NOMO-1 (cell line): ENCODE measurements at regions not wholly inside any gene's neighbourhood (a gene's known extent, or its start where the extent isn't known, plus 50 kb on each side); places are given as distances from the start of the nearest gene placed in this dataset.

Source experiments
- DNase-seq, 2 experiments: peaks; one replicate each; lab custom pipeline; 2025; ENCODE audit not compliant: unreplicated experiment in 2 of 2; lab: John Stamatoyannopoulos, UW

GRCh38 chr6:51502996-51503395 lies 584.4 kb downstream of the PKHD1 start:
- DNase-seq, result no peak

GRCh38 chr6:51505434-51505833 lies 582.0 kb downstream of the PKHD1 start:
- DNase-seq, result no peak

- no peak for DNase-seq
Observed at GRCh38 chr6:51509597-51509996, 577.8 kb downstream of the PKHD1 start.

GRCh38 chr6:51511081-51511480 lies 576.3 kb downstream of the PKHD1 start:
- DNase-seq, result no peak

- DNase-seq, result no peak
Observed at GRCh38 chr6:51513891-51514747, 573.3 kb downstream of the PKHD1 start.

GRCh38 chr6:51514748-51515402 lies 572.5 kb downstream of the PKHD1 start:
- no peak for DNase-seq

GRCh38 chr6:51526049-51526448 lies 561.4 kb downstream of the PKHD1 start:
- no peak for DNase-seq

GRCh38 chr6:51526922-51527321 lies 560.5 kb downstream of the PKHD1 start:
- no peak for DNase-seq

GRCh38 chr6:51528556-51528955 lies 558.9 kb downstream of the PKHD1 start:
- no peak for DNase-seq

- DNase-seq, result no peak
Observed at GRCh38 chr6:51529240-51529639, 558.2 kb downstream of the PKHD1 start.

GRCh38 chr6:51531623-51532022 lies 555.8 kb downstream of the PKHD1 start:
- no peak for DNase-seq

- DNase-seq, result peak in 1 of 2 experiments; percentile 9
Observed at GRCh38 chr6:51533962-51534361, 553.5 kb downstream of the PKHD1 start.

- no peak for DNase-seq
Observed at GRCh38 chr6:51535327-51535726, 552.1 kb downstream of the PKHD1 start.

GRCh38 chr6:51536728-51537127 lies 550.7 kb downstream of the PKHD1 start:
- DNase-seq, result no peak

- DNase-seq, result no peak
Observed at GRCh38 chr6:51541847-51542246, 545.6 kb downstream of the PKHD1 start.

GRCh38 chr6:51542475-51542874 lies 544.9 kb downstream of the PKHD1 start:
- no peak for DNase-seq

GRCh38 chr6:51550243-51550642 lies 537.2 kb downstream of the PKHD1 start:
- DNase-seq, result no peak

GRCh38 chr6:51552435-51552834 lies 535.0 kb downstream of the PKHD1 start:
- DNase-seq, result no peak

- no peak for DNase-seq
Observed at GRCh38 chr6:51553246-51554015, 534.0 kb downstream of the PKHD1 start.

GRCh38 chr6:51554029-51554428 lies 533.4 kb downstream of the PKHD1 start:
- DNase-seq, result no peak

- no peak for DNase-seq
Observed at GRCh38 chr6:51559059-51559458, 528.4 kb downstream of the PKHD1 start.
